ENCODE measurements at regions not wholly inside any gene's neighbourhood (a gene's known extent, or its start where the extent isn't known, plus 50 kb on each side); places are given as distances from the start of the nearest gene placed in this dataset.
"Not testable (repeated sequence)": the region's sequence is repeated elsewhere in the genome, so short reads cannot be mapped to it uniquely, and the experiment has no call there.

DNA sequence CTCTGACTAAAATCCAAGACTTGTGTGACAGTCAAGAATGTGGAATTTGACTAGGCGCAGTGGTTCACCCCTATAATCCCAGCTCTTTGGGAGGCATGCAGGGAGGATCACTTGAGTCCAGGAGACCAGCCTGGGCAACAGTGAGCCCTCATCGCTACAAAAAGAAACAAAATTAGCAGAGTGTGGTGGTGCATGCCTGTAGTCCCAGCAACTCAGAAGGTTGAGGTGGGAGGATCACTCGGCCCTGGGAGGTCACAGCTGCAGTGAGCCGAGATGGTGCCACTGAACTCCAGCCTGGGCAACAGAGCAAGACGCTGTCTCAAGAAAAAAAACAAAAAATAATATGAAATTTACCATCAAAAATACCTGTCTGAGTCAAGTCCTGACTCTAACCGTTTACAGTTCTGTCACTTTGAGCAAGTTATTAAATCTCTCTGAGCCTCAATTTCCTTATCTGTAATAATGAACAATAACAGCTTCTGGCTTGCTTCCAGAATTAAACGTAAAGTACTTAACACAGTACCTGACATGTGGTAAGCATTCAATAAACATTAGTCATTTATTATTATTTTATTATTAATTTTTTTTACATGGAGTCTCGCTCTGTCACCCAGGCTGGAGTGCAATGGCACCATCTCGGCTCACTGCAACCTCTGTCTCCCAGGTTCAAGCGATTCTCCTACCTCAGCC lies 204.6 kb upstream of the TSC22D1 start:
- H4K20me1 ChIP-seq (ENCODE audit: control insufficient read depth, extremely low read depth, insufficient read depth, low read length), result no peaks in the 10 kb centered on the region
- H3K79me2 ChIP-seq (ENCODE audit: control insufficient read depth, insufficient read depth, low read length), result no peaks in the 10 kb centered on the region
- H3K9me3 ChIP-seq (ENCODE audit: control insufficient read depth, low read depth, low read length), result no peaks in the 10 kb centered on the region
- DNase-seq (ENCODE audit: low read depth, low spot score), result no peak
- no peak overlapping the region for H2AFZ ChIP-seq (ENCODE audit: control insufficient read depth, low read length)
- no peak overlapping the region for H3K4me2 ChIP-seq (ENCODE audit: control insufficient read depth, extremely low read depth, insufficient read depth, low read depth, low read length)
- no peaks in the 10 kb centered on the region for H3K27me3 ChIP-seq (ENCODE audit: control insufficient read depth, extremely low read depth, insufficient read depth, low read length)
- dilution Hi-C loops (cut with MboI; ENCODE audit: extremely low pct_ligation_motif_present, low sequenced_read_pairs), result no loop called here
- no peaks in the 10 kb centered on the region for H3K9me1 ChIP-seq (ENCODE audit: control insufficient read depth, extremely low read depth, insufficient read depth, low read length)
- no peak overlapping the region for H3K27ac ChIP-seq (ENCODE audit: control insufficient read depth, insufficient read depth, low read length)
- H3K36me3 ChIP-seq (ENCODE audit: control insufficient read depth in 2 of 2, extremely low read depth in 1 of 2, insufficient read depth in 2 of 2, low read length in 2 of 2), result no peaks in the 10 kb centered on the region
- no peak overlapping the region for H3K4me3 ChIP-seq (ENCODE audit: control insufficient read depth in 2 of 3, extremely low read depth in 1 of 3, insufficient read depth in 2 of 3, low read depth in 1 of 3, low read length in 3 of 3)
- no peaks in the 10 kb centered on the region for H3K4me1 ChIP-seq (ENCODE audit: control insufficient read depth, extremely low read depth, insufficient read depth, low read length)
- no peak overlapping the region for H3K9ac ChIP-seq (ENCODE audit: control insufficient read depth, extremely low read depth, insufficient read depth, low read length)
- FAIRE-seq, result no peak
- no peak for TF ChIP-seq EZH2 (IDR thresholded peaks at IDR 0.05; ENCODE audit: low read length)
- TF ChIP-seq, protein P1, sequence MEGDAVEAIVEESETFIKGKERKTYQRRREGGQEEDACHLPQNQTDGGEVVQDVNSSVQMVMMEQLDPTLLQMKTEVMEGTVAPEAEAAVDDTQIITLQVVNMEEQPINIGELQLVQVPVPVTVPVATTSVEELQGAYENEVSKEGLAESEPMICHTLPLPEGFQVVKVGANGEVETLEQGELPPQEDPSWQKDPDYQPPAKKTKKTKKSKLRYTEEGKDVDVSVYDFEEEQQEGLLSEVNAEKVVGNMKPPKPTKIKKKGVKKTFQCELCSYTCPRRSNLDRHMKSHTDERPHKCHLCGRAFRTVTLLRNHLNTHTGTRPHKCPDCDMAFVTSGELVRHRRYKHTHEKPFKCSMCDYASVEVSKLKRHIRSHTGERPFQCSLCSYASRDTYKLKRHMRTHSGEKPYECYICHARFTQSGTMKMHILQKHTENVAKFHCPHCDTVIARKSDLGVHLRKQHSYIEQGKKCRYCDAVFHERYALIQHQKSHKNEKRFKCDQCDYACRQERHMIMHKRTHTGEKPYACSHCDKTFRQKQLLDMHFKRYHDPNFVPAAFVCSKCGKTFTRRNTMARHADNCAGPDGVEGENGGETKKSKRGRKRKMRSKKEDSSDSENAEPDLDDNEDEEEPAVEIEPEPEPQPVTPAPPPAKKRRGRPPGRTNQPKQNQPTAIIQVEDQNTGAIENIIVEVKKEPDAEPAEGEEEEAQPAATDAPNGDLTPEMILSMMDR (optimal IDR thresholded peaks at IDR 0.05 in 1 of 3, IDR thresholded peaks at IDR 0.05 in 1 of 3, conservative IDR thresholded peaks at IDR 0.05 in 1 of 3; ENCODE audit: extremely low read depth in 1 of 3, insufficient read depth in 2 of 3, low read length in 3 of 3), result no peak

GRCh38 chr13:44778761-44779484 lies 202.8 kb upstream of the TSC22D1 start:
- no peaks in the 10 kb centered on the region for H4K20me1 ChIP-seq (ENCODE audit: control insufficient read depth, extremely low read depth, insufficient read depth, low read length)
- H2AFZ ChIP-seq (ENCODE audit: control insufficient read depth, low read length), result no peak overlapping the region
- no peaks in the 10 kb centered on the region for H3K9me3 ChIP-seq (ENCODE audit: control insufficient read depth, low read depth, low read length)
- H3K9me1 ChIP-seq (ENCODE audit: control insufficient read depth, extremely low read depth, insufficient read depth, low read length), result no peaks in the 10 kb centered on the region
- H3K4me1 ChIP-seq (ENCODE audit: control insufficient read depth, extremely low read depth, insufficient read depth, low read length), result no peaks in the 10 kb centered on the region
- TF ChIP-seq, protein P1 (optimal IDR thresholded peaks at IDR 0.05 in 1 of 3, IDR thresholded peaks at IDR 0.05 in 1 of 3, conservative IDR thresholded peaks at IDR 0.05 in 1 of 3; ENCODE audit: extremely low read depth in 1 of 3, insufficient read depth in 2 of 3, low read length in 3 of 3), result no peak
- no peak for TF ChIP-seq EZH2 (IDR thresholded peaks at IDR 0.05; ENCODE audit: low read length)
- H3K79me2 ChIP-seq (ENCODE audit: control insufficient read depth, insufficient read depth, low read length), result no peaks in the 10 kb centered on the region
- H3K9ac ChIP-seq (ENCODE audit: control insufficient read depth, extremely low read depth, insufficient read depth, low read length), result no peak overlapping the region
- H3K4me2 ChIP-seq (ENCODE audit: control insufficient read depth, extremely low read depth, insufficient read depth, low read depth, low read length), result no peak overlapping the region
- DNase-seq (ENCODE audit: low read depth, low spot score) (no peak), FAIRE-seq (no peak)
- dilution Hi-C loops (cut with MboI; ENCODE audit: extremely low pct_ligation_motif_present, low sequenced_read_pairs), result no loop called here
- no peak overlapping the region for H3K4me3 ChIP-seq (ENCODE audit: control insufficient read depth in 2 of 3, extremely low read depth in 1 of 3, insufficient read depth in 2 of 3, low read depth in 1 of 3, low read length in 3 of 3)
- no peak overlapping the region for H3K27ac ChIP-seq (ENCODE audit: control insufficient read depth, insufficient read depth, low read length)
- no peaks in the 10 kb centered on the region for H3K27me3 ChIP-seq (ENCODE audit: control insufficient read depth, extremely low read depth, insufficient read depth, low read length)
- H3K36me3 ChIP-seq (ENCODE audit: control insufficient read depth in 2 of 2, extremely low read depth in 1 of 2, insufficient read depth in 2 of 2, low read length in 2 of 2), result no peaks in the 10 kb centered on the region

DNA sequence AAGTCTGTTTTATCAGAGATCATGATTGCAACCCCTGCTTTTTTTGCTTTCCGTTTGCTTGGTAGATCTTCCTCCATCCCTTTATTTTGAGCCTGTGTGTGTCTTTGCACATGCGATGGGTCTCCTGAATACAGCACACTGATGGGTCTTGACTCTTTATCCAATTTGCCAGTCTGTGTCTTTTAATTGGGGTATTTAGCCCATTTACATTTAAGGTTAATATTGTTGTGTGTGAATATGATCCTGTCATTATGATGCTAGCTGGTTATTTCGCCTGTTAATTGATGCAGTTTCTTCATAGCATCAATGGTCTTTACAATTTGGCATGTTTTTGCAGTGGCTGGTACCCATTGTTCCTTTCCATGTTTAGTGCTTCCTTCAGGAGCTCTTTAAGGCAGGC lies 199.2 kb upstream of the TSC22D1 start:
- H3K9me3 ChIP-seq (ENCODE audit: control insufficient read depth, low read depth, low read length); H4K20me1 ChIP-seq (ENCODE audit: control insufficient read depth, extremely low read depth, insufficient read depth, low read length); H3K27ac ChIP-seq (ENCODE audit: control insufficient read depth, insufficient read depth, low read length); dilution Hi-C loops (cut with MboI; ENCODE audit: extremely low pct_ligation_motif_present, low sequenced_read_pairs); H3K4me3 ChIP-seq (ENCODE audit: control insufficient read depth in 2 of 3, extremely low read depth in 1 of 3, insufficient read depth in 2 of 3, low read depth in 1 of 3, low read length in 3 of 3); H3K79me2 ChIP-seq (ENCODE audit: control insufficient read depth, insufficient read depth, low read length); H3K9ac ChIP-seq (ENCODE audit: control insufficient read depth, extremely low read depth, insufficient read depth, low read length); FAIRE-seq; DNase-seq (ENCODE audit: low read depth, low spot score); H3K4me1 ChIP-seq (ENCODE audit: control insufficient read depth, extremely low read depth, insufficient read depth, low read length); H2AFZ ChIP-seq (ENCODE audit: control insufficient read depth, low read length); H3K36me3 ChIP-seq (ENCODE audit: control insufficient read depth in 2 of 2, extremely low read depth in 1 of 2, insufficient read depth in 2 of 2, low read length in 2 of 2); H3K9me1 ChIP-seq (ENCODE audit: control insufficient read depth, extremely low read depth, insufficient read depth, low read length); H3K27me3 ChIP-seq (ENCODE audit: control insufficient read depth, extremely low read depth, insufficient read depth, low read length); H3K4me2 ChIP-seq (ENCODE audit: control insufficient read depth, extremely low read depth, insufficient read depth, low read depth, low read length): not testable (repeated sequence)

All from keratinocyte (primary cell).